ENCODE measurements at regions not wholly inside any gene's neighbourhood (a gene's known extent, or its start where the extent isn't known, plus 50 kb on each side); places are given as distances from the start of the nearest gene placed in this dataset.

GRCh38 chr1:192251735-192252134 is 65.1 kb upstream of the RGS21 start:
- TF ChIP-seq CTCF (conservative IDR thresholded peaks at IDR 0.05; ENCODE audit: low read length) (no peak), EZH2phosphoT487 (IDR thresholded peaks at IDR 0.05; ENCODE audit: borderline replicate concordance) (no peak)

All from Loucy (cell line).